ENCODE measurements at regions not wholly inside any gene's neighbourhood (a gene's known extent, or its start where the extent isn't known, plus 50 kb on each side); places are given as distances from the start of the nearest gene placed in this dataset.

DNA sequence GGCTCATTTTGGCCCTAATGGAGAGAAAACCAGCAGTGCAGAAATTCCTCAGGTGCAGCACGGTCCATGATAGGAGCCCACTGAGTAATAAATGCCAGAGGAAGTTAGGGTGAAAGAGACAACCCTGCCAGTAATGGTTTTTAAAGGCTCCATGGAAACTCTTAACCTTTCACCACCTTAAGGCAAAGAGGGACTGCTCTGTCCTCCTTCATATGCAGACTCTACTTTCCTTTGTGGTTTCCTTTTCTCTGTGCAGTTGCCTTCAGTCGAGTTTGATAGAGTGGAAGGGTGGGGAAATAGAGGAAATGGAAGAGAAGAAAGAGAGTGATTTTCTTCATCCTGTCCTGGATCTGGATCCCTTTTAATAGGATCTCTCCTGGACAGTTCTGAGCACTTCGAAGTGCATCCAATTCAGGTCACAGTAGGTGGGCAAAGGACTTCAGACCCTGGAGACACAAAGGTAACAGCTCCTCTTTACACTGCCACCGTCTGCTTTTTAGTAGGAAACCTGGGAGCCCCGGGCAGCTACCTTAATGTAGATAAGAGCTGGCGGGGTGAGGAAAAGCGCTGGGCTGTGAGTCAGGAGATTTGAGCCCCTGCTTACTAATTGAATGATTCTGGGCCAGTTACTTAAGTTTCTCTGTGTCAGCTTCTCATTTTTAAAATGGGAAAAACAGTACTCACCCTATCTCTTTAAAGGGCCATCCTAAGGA is 294.8 kb downstream of the KCNRG start:
- no peaks in the 10 kb centered on the region for H3K36me3 ChIP-seq (ENCODE audit: control insufficient read depth, insufficient read depth, low read length)
- WGBS, 2 experiments (ENCODE audit: extremely low coverage in 2 of 2, insufficient read length in 1 of 2), result 100% methylated on average over 1 of the region's 7 CpGs; no CpG with 5 or more reads in 1 of the 2 experiments
- in situ Hi-C loops (cut with MboI; ENCODE audit: low sequenced_read_pairs), result no loop called here
- H3K79me1 ChIP-seq (ENCODE audit: low read depth in 1 of 2, low read length in 2 of 2), result no peaks in the 10 kb centered on the region
- no peak overlapping the region for H2BK15ac ChIP-seq (ENCODE audit: low read depth, low read length)
- no TSS peak for BruUV-seq (replicated peaks)
- no peak overlapping the region for H2BK20ac ChIP-seq (ENCODE audit: low read depth, low read length)
- H3K4me3 ChIP-seq (ENCODE audit: insufficient read depth, low read depth, low read length), result no peak overlapping the region
- no peak overlapping the region for H2AK5ac ChIP-seq (ENCODE audit: low read depth, low read length)
- H3K56ac ChIP-seq (ENCODE audit: extremely low read depth, insufficient read depth, low read length), result no peak overlapping the region
- no peak overlapping the region for H2BK120ac ChIP-seq (ENCODE audit: low read depth, low read length)
- ChIA-PET CTCF (interaction anchor here (0.6 kb wide), 1 partner anchor 11 kb away, joined by 5 read pairs; no protein-coding TSS in a partner anchor), POLR2A (ENCODE audit: unreplicated experiment) (no interaction called here)
- no peak for DNase-seq
- H3K4ac ChIP-seq (ENCODE audit: low read depth, low read length), result no peak overlapping the region
- no peak overlapping the region for H3K14ac ChIP-seq (replicated peaks; ENCODE audit: low read depth, low read length)
- H3K4me2 ChIP-seq (ENCODE audit: low read depth, low read length), result no peak overlapping the region
- no peak for TF ChIP-seq MAZ (IDR thresholded peaks at IDR 0.05; ENCODE audit: borderline replicate concordance, low read depth, low read length)
- TF ChIP-seq, protein P1, sequence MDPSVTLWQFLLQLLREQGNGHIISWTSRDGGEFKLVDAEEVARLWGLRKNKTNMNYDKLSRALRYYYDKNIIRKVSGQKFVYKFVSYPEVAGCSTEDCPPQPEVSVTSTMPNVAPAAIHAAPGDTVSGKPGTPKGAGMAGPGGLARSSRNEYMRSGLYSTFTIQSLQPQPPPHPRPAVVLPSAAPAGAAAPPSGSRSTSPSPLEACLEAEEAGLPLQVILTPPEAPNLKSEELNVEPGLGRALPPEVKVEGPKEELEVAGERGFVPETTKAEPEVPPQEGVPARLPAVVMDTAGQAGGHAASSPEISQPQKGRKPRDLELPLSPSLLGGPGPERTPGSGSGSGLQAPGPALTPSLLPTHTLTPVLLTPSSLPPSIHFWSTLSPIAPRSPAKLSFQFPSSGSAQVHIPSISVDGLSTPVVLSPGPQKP (IDR thresholded peaks at IDR 0.05; ENCODE audit: borderline replicate concordance, low read depth, low read length), result no peak
- TF ChIP-seq MXI1 (IDR thresholded peaks at IDR 0.05; ENCODE audit: borderline replicate concordance, low read depth, low read length), result no peak
- no peak for TF ChIP-seq NFE2L2 (IDR thresholded peaks at IDR 0.05; ENCODE audit: low read depth, low read length)
- TF ChIP-seq, protein P2, sequence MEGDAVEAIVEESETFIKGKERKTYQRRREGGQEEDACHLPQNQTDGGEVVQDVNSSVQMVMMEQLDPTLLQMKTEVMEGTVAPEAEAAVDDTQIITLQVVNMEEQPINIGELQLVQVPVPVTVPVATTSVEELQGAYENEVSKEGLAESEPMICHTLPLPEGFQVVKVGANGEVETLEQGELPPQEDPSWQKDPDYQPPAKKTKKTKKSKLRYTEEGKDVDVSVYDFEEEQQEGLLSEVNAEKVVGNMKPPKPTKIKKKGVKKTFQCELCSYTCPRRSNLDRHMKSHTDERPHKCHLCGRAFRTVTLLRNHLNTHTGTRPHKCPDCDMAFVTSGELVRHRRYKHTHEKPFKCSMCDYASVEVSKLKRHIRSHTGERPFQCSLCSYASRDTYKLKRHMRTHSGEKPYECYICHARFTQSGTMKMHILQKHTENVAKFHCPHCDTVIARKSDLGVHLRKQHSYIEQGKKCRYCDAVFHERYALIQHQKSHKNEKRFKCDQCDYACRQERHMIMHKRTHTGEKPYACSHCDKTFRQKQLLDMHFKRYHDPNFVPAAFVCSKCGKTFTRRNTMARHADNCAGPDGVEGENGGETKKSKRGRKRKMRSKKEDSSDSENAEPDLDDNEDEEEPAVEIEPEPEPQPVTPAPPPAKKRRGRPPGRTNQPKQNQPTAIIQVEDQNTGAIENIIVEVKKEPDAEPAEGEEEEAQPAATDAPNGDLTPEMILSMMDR (conservative IDR thresholded peaks at IDR 0.05; ENCODE audit: low read depth, low read length), result no peak
- TF ChIP-seq, protein P3, sequence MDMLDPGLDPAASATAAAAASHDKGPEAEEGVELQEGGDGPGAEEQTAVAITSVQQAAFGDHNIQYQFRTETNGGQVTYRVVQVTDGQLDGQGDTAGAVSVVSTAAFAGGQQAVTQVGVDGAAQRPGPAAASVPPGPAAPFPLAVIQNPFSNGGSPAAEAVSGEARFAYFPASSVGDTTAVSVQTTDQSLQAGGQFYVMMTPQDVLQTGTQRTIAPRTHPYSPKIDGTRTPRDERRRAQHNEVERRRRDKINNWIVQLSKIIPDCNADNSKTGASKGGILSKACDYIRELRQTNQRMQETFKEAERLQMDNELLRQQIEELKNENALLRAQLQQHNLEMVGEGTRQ (IDR thresholded peaks at IDR 0.05; ENCODE audit: low read depth, low read length), result no peak
- H3K18ac ChIP-seq (ENCODE audit: low read depth, low read length), result no peak overlapping the region
- no peak overlapping the region for H4K5ac ChIP-seq (ENCODE audit: low read depth, low read length)
- no peak overlapping the region for H2BK5ac ChIP-seq (ENCODE audit: low read depth, low read length, poor library complexity, severe bottlenecking)
- no peak overlapping the region for H3K27ac ChIP-seq (ENCODE audit: insufficient read depth, low read length)
- no peak overlapping the region for H2AFZ ChIP-seq (replicated peaks; ENCODE audit: low read length, poor library complexity)
- H3K9me3 ChIP-seq (ENCODE audit: control insufficient read depth, insufficient read depth, low read length), result no peaks in the 10 kb centered on the region
- peaks cover 2% of the 10 kb centered on the region for H3K27me3 ChIP-seq (ENCODE audit: control insufficient read depth, insufficient read depth, low read length)
- no peak overlapping the region for H4K91ac ChIP-seq (ENCODE audit: insufficient read depth, low read depth, low read length)
- H3K23ac ChIP-seq (ENCODE audit: low read depth, low read length), result no peak overlapping the region
- intact Hi-C loops (cut with micrococcal nuclease), result no loop called here
- no peaks in the 10 kb centered on the region for H3K9me1 ChIP-seq (ENCODE audit: insufficient read depth, low read length)
- dilution Hi-C loops (cut with HindIII; ENCODE audit: low sequenced_read_pairs, unreplicated experiment), result no loop called here
- no peak overlapping the region for H2AK9ac ChIP-seq (replicated peaks; ENCODE audit: low read depth, low read length, poor library complexity)
- H3K4me1 ChIP-seq (ENCODE audit: control insufficient read depth, insufficient read depth, low read length), result peaks cover 1% of the 10 kb centered on the region; the same call in 1 of the 2 replicates
- H4K8ac ChIP-seq (ENCODE audit: low read depth in 2 of 2, low read length in 2 of 2), result no peak overlapping the region
- no peak overlapping the region for H3K9ac ChIP-seq (ENCODE audit: low read depth, low read length)
- no peaks in the 10 kb centered on the region for H4K20me1 ChIP-seq (ENCODE audit: insufficient read depth, low read length)
- ATAC-seq (ENCODE audit: low read depth), result no peak
